ENCODE measurements at regions not wholly inside any gene's neighbourhood (a gene's known extent, or its start where the extent isn't known, plus 50 kb on each side); places are given as distances from the start of the nearest gene placed in this dataset.
"Not testable (repeated sequence)": the region's sequence is repeated elsewhere in the genome, so short reads cannot be mapped to it uniquely, and the experiment has no call there.

GRCh38 chr5:16296946-16297345 lies 117.4 kb upstream of the MARCHF11 start:
- DNase-seq (ENCODE audit: low read depth): peak; percentile 2

- no peak for DNase-seq (ENCODE audit: low read depth)
Observed at GRCh38 chr5:16291894-16292293, 112.3 kb upstream of the MARCHF11 start.

DNA sequence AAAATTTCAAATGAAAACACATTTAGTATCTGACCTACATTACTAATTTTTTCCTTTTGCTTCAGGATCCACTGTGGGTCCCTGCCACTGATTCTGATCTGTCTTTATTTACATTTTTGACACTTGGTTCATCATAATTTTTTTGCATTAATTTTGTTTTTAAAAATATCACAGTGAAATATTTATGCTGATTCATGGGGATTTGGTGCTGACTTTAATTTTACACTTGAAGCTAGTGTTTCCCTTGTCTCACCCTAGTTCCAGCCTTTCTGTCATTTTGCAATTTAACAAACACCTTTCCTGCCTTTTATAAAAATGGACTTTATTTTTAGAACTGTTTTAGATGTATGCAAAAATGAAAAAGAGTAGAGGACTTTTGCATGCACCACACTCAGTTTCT lies 111.9 kb upstream of the MARCHF11 start:
- no peak for DNase-seq (ENCODE audit: low read depth)

GRCh38 chr5:16283791-16284190 lies 104.2 kb upstream of the MARCHF11 start:
- no peak for DNase-seq (ENCODE audit: low read depth)

DNA sequence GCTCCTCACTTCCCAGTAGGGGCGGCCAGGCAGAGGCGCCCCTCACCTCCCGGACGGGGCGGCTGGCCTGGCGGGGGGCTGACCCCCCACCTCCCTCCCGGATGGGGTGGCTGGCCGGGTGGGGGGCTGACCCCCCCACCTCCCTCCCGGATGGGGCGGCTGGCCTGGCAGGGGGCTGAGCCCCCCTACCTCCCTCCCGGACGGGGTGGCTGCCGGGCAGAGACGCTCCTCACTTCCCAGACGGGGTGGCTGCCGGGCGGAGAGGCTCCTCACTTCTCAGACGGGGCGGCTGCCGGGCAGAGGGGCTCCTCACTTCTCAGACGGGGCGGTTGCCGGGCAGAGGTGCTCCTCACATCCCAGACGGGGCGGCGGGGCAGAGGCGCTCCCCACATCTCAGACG lies 97.3 kb upstream of the MARCHF11 start:
- DNase-seq (ENCODE audit: low read depth): not testable (repeated sequence)

DNA sequence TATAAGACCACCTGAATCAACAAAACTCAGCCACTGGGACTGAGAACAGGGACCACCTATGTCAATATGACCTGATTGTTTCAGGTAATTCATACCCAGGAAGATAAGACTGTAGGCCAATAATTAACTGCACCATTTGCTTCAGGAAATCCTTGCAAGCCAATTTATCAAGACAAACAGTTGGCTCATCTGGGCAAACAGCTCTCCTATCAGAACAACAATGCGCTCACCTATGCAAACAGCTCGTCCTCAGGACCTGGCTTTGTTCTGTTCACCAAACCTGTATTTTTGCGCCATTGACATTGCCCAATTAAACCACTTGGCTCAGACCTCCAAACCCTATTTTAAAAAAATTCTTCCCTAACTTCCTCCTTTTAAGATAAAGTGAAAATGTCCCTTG lies 92.3 kb upstream of the MARCHF11 start:
- no peak for DNase-seq (ENCODE audit: low read depth)

DNA sequence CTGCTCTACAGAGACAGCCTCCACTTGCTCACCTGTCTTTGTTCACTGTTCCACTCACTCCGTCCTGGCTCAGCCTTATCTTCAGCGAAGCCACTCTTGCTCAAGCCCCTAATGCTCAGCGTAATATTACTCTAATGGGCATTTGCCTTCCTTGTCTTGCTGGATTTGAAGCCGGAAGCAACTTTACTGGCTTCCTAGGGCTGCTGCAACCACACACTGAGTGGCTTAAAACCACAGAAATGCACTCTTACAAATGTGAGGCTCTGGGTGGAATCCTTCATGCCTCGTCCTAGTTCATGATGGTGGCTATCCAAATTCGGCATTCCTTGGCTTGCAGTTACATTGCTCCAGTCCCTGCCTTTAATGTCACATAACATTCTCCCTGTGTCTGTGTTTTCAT lies 85.5 kb upstream of the MARCHF11 start:
- no peak for DNase-seq (ENCODE audit: low read depth)

DNA sequence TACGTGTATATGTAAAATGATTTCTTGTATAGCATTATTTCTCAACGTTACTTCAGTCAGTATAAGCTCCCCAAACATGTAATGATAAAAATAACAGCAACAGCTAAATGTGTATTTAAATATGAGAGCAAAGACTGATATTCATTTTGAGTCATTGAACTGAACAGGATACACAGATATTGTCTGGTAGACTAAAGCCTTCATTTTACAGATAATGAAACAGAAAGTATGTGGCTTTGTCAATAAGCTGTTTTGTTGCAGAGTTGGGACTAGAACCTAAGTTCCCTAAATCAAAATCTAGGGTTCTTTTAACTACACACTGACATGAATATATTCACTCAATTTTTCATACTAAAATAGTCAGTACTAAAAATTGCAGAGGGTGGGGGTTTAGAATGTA lies 80.4 kb upstream of the MARCHF11 start:
- DNase-seq (ENCODE audit: low read depth): no peak

DNA sequence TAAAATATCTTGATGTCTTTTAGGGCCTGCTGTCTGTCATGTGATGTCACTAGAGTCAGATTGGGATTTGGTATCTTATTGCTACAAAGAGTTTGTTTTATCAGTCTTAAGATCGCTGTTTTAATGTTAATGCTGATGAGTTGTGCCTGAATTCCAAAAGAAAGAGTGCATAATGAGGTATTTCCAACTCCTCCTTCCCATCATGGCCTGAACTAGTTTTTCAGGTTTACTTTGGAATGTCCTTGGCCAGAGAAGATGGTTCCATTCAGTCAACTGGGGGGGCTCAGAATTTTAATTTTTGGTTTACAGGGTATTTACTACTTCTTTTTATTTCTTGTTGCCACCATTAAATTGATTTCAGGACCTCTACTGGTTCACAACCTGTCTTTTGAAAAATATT lies 74.3 kb upstream of the MARCHF11 start:
- no peak for DNase-seq (ENCODE audit: low read depth)

DNA sequence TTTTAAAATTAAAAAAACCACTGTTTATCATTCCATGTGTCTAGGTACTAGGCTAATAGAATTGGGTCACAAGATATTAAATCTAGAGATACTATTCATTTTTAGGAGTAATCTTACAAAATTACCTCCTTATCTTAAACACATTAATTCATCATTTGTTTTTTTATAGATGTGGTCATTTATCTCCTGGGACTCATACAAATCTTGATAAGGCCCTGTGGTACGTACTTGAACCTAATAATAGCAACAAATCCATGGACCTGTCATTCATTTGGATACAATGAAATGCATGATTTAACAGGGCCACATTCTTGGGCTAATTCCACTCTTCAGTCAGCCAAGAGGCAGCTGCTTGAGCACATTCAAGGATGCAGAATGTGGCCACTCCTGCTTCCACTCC lies 66.4 kb upstream of the MARCHF11 start:
- DNase-seq (ENCODE audit: low read depth): no peak

GRCh38 chr5:16245249-16245648 lies 65.7 kb upstream of the MARCHF11 start:
- no peak for DNase-seq (ENCODE audit: low read depth)

- no peak for DNase-seq (ENCODE audit: low read depth)
Observed at GRCh38 chr5:16238018-16238417, 58.4 kb upstream of the MARCHF11 start.

GRCh38 chr5:16234598-16234997 lies 55.0 kb upstream of the MARCHF11 start:
- no peak for DNase-seq (ENCODE audit: low read depth)

DNA sequence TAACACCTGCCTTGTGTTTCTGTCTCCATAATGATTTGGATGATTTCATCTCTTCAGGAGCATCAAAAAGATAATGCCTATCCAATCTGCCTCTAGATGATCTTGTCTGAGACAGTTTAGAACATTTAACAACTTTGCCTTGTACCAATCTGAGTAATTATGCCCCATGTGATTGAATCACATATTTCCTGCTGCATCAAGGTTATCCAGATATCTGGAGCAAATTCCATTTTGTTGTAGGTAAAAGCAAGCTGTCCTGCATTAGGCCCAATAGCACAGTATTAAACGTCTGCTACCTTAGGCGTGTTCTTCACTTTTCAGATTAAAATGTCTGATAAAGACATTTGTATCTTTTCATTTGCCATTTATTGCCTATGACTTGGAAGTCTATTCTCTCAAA lies 54.1 kb upstream of the MARCHF11 start:
- DNase-seq (ENCODE audit: low read depth): no peak

DNA sequence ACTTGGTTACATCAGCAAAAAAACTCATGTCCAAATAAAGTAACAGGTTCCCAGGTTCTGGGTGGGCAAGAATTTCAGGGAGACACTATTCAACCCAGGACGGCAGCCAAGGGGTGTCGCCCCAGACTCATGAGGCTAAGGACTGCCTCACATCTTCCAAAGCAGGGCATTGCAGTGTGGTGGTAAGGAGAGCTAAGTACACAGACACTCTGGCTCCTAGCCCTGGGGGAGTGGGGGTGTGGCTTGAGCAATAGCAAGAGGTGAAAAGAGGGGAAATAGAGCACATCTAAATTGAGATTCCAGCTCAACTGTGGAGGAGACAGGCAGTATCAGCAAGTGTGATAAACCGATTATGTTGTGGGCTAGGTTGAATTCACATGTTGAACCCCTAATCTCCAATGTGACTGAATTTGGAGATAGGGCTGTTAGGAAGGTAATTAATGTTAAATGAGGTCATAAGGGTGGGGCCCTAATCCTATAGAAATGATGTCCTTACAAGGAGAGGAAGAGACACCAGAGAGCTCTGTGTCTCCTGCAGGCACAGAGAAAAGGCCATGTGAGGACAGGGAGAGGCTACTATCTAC lies 49.9 kb upstream of the MARCHF11 start:
- no peak for DNase-seq (ENCODE audit: low read depth)
